Iris pigment epithelial cell (primary cell): ENCODE measurements at regions not wholly inside any gene's neighbourhood (a gene's known extent, or its start where the extent isn't known, plus 50 kb on each side); places are given as distances from the start of the nearest gene placed in this dataset.

Experiments
- DNase-seq: peaks from one replicate; pipeline ENCODE4 v3.0.0-alpha.2; 2011; ENCODE audit warnings: low read depth

GRCh38 chr13:78426183-78426582 lies 177.2 kb downstream of the POU4F1 start:
- DNase-seq, result no peak

- no peak for DNase-seq
Observed at GRCh38 chr13:78420814-78421213, 182.5 kb downstream of the POU4F1 start.

- DNase-seq, result no peak
Observed at GRCh38 chr13:78413887-78414553, 189.3 kb downstream of the POU4F1 start.

- no peak for DNase-seq
Observed at GRCh38 chr13:78410847-78411246, 192.5 kb downstream of the POU4F1 start.

GRCh38 chr13:78410164-78410563 lies 193.2 kb downstream of the POU4F1 start:
- no peak for DNase-seq

- no peak for DNase-seq
Observed at GRCh38 chr13:78409172-78409571, 194.2 kb downstream of the POU4F1 start.

- DNase-seq, result no peak
Observed at GRCh38 chr13:78404846-78405360, 198.4 kb downstream of the POU4F1 start.

GRCh38 chr13:78402708-78403400 lies 200.5 kb downstream of the POU4F1 start:
- DNase-seq, result no peak

- no peak for DNase-seq
Observed at GRCh38 chr13:78401873-78402707, 201.3 kb downstream of the POU4F1 start.

- no peak for DNase-seq
Observed at GRCh38 chr13:78398743-78399410, 204.5 kb downstream of the POU4F1 start.

GRCh38 chr13:78393286-78394142 lies 209.8 kb downstream of the POU4F1 start:
- DNase-seq, result no peak

GRCh38 chr13:78383899-78384298 lies 219.5 kb downstream of the POU4F1 start:
- DNase-seq, result no peak

GRCh38 chr13:78383071-78383484 lies 220.3 kb downstream of the POU4F1 start:
- DNase-seq, result no peak

GRCh38 chr13:78382491-78382890 lies 220.9 kb downstream of the POU4F1 start:
- no peak for DNase-seq

GRCh38 chr13:78376822-78377221 lies 226.5 kb downstream of the POU4F1 start:
- no peak for DNase-seq

- DNase-seq, result no peak
Observed at GRCh38 chr13:78376033-78376432, 227.3 kb downstream of the POU4F1 start.

GRCh38 chr13:78372581-78372980 lies 230.8 kb downstream of the POU4F1 start:
- no peak for DNase-seq

GRCh38 chr13:78370231-78370630 lies 233.1 kb downstream of the POU4F1 start:
- DNase-seq, result no peak

GRCh38 chr13:78364711-78365110 lies 238.6 kb downstream of the POU4F1 start:
- DNase-seq, result no peak

- no peak for DNase-seq
Observed at GRCh38 chr13:78341032-78341431, 262.3 kb downstream of the POU4F1 start.

GRCh38 chr13:78339927-78340326 lies 263.4 kb downstream of the POU4F1 start:
- no peak for DNase-seq
